ENCODE measurements at regions not wholly inside any gene's neighbourhood (a gene's known extent, or its start where the extent isn't known, plus 50 kb on each side); places are given as distances from the start of the nearest gene placed in this dataset.

GRCh38 chr1:50285994-50286393 lies 137.2 kb downstream of the DMRTA2 start (continued):
- TF ChIP-seq MEIS1 (CRISPR knock-in tag; IDR thresholded peaks at IDR 0.05; ENCODE audit: borderline replicate concordance), result peak; percentile 39; the same call in 1 of the 2 replicates
- no peak for TF ChIP-seq FOXA3 (CRISPR knock-in tag; IDR thresholded peaks at IDR 0.05)
- TF ChIP-seq PBX2 (CRISPR knock-in tag; IDR thresholded peaks at IDR 0.05), result peak; percentile 75
- TF ChIP-seq KDM4B (CRISPR knock-in tag; IDR thresholded peaks at IDR 0.05), result no peak
- TF ChIP-seq, protein P1, sequence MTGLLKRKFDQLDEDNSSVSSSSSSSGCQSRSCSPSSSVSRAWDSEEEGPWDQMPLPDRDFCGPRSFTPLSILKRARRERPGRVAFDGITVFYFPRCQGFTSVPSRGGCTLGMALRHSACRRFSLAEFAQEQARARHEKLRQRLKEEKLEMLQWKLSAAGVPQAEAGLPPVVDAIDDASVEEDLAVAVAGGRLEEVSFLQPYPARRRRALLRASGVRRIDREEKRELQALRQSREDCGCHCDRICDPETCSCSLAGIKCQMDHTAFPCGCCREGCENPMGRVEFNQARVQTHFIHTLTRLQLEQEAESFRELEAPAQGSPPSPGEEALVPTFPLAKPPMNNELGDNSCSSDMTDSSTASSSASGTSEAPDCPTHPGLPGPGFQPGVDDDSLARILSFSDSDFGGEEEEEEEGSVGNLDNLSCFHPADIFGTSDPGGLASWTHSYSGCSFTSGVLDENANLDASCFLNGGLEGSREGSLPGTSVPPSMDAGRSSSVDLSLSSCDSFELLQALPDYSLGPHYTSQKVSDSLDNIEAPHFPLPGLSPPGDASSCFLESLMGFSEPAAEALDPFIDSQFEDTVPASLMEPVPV (CRISPR knock-in tag; IDR thresholded peaks at IDR 0.05), result no peak
- TF ChIP-seq ZNF883 (CRISPR knock-in tag; IDR thresholded peaks at IDR 0.05; ENCODE audit: not compliant biosample characterization), result no peak

DNA sequence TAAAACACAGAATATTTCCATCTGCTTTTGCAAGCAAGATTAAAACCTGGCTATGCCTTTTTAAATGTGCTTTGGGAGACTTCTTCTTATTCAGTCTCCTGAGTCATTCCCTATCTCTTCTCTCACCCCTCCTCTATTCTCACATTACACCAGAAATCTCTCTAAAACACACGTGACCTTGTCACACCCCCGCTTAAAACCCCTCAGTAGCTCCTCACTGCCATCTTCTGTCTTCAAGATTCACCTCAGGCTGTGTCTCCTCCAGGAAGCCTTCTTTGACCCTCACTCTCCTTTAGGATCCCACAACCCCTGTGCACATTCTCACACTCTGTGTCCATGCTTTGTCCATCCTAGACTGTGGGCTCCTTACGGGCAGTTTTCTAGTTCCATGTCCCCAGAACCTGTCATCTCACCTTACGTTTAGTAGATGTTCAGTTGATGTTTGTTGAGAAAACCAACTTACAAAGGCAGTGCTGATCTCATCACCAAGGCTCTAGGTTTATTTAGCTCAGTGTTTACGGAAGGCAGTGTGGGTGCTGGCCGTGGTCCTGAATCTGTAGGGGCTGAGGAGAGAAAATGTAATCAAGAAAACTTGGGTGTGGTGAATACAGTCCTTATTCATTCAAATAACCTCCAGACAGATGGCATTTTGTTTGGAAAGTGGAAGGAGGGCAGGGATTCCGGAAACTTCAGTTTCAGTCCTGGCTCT lies 143.5 kb downstream of the DMRTA2 start:
- peak; percentile 8 for DNase-seq (ENCODE audit: low spot score)
- no peak for TF ChIP-seq HMGA1 (CRISPR knock-in tag; conservative IDR thresholded peaks at IDR 0.05)
- peak; percentile 67; the same call in 1 of the 2 replicates for TF ChIP-seq ZSCAN9 (CRISPR knock-in tag; IDR thresholded peaks at IDR 0.05; ENCODE audit: borderline replicate concordance)
- 0 out of 2 replicates have a peak, but pooled peaks have one; percentile 15 for TF ChIP-seq RXRB (CRISPR knock-in tag; IDR thresholded peaks at IDR 0.05; ENCODE audit: borderline replicate concordance)
- TF ChIP-seq THRA (CRISPR knock-in tag; IDR thresholded peaks at IDR 0.05; ENCODE audit: borderline replicate concordance), result no peak
- no peak for TF ChIP-seq THAP7 (CRISPR knock-in tag; IDR thresholded peaks at IDR 0.05)
- no peak for TF ChIP-seq ZNF556 (CRISPR knock-in tag; IDR thresholded peaks at IDR 0.05; ENCODE audit: borderline replicate concordance)
- TF ChIP-seq SALL1 (CRISPR knock-in tag; IDR thresholded peaks at IDR 0.05), result peak; percentile 24; the same call in 1 of the 2 replicates
- TF ChIP-seq, protein P2, sequence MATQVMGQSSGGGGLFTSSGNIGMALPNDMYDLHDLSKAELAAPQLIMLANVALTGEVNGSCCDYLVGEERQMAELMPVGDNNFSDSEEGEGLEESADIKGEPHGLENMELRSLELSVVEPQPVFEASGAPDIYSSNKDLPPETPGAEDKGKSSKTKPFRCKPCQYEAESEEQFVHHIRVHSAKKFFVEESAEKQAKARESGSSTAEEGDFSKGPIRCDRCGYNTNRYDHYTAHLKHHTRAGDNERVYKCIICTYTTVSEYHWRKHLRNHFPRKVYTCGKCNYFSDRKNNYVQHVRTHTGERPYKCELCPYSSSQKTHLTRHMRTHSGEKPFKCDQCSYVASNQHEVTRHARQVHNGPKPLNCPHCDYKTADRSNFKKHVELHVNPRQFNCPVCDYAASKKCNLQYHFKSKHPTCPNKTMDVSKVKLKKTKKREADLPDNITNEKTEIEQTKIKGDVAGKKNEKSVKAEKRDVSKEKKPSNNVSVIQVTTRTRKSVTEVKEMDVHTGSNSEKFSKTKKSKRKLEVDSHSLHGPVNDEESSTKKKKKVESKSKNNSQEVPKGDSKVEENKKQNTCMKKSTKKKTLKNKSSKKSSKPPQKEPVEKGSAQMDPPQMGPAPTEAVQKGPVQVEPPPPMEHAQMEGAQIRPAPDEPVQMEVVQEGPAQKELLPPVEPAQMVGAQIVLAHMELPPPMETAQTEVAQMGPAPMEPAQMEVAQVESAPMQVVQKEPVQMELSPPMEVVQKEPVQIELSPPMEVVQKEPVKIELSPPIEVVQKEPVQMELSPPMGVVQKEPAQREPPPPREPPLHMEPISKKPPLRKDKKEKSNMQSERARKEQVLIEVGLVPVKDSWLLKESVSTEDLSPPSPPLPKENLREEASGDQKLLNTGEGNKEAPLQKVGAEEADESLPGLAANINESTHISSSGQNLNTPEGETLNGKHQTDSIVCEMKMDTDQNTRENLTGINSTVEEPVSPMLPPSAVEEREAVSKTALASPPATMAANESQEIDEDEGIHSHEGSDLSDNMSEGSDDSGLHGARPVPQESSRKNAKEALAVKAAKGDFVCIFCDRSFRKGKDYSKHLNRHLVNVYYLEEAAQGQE (IDR thresholded peaks at IDR 0.05; ENCODE audit: borderline replicate concordance in 1 of 2, low read depth in 1 of 2, low read length in 2 of 2), result peak; percentile 76 to 97

More for the DNA sequence above, 143.5 kb downstream of the DMRTA2 start:
- Histone ChIP-seq H3K9ac (ENCODE audit: insufficient read depth, low read depth, low read length) (no peak overlapping the region), H3K79me2 (ENCODE audit: insufficient read depth, low read length) (no peaks in the 10 kb centered on the region), H3K4me2 (ENCODE audit: low read depth, low read length) (no peak overlapping the region), H3K4me1 (ENCODE audit: insufficient read depth, low read length) (no peaks in the 10 kb centered on the region), H3K9me3 (ENCODE audit: low read length) (no peaks in the 10 kb centered on the region), H2AFZ (ENCODE audit: low read length) (no peak overlapping the region), H3K27ac (ENCODE audit: extremely low read length, insufficient read depth, low read length) (no peak overlapping the region), H4K20me1 (ENCODE audit: insufficient read depth, low read length) (no peaks in the 10 kb centered on the region), H3K36me3 (replicated peaks in 1 of 2; ENCODE audit: control insufficient read depth in 1 of 2, insufficient read depth in 2 of 2, low read length in 2 of 2) (no peaks in the 10 kb centered on the region), H3K27me3 (ENCODE audit: control insufficient read depth in 1 of 2, insufficient read depth in 2 of 2, low read length in 2 of 2) (no peaks in the 10 kb centered on the region), H3K4me3 (replicated peaks in 1 of 3; ENCODE audit: insufficient read depth in 1 of 3, low read depth in 2 of 3, low read length in 3 of 3) (no peak overlapping the region)
- no peak for FAIRE-seq
- ChIA-PET CTCF (ENCODE audit: low intra/inter-chr PET ratio, low total read pairs) (no interaction called here), POLR2A (no interaction called here)
- no peak for ATAC-seq
- BruUV-seq (replicated peaks), result no TSS peak
- 14% methylated on average over 7 of the region's 7 CpGs for WGBS (ENCODE audit: low lambda C conversion rate)
- in situ Hi-C loops (cut with HindIII; ENCODE audit: extremely low pct_ligation_motif_present, low pct_unique_long_range_greater_than_20kb), result no loop called here
- intact Hi-C loops (cut with micrococcal nuclease; ENCODE audit: unreplicated experiment), result loop anchor here (10.0 kb wide), 1 partner anchor 175 kb away; the partner anchor contains the start of gene ELAVL4
